H1 (cell line): ENCODE measurements at regions not wholly inside any gene's neighbourhood (a gene's known extent, or its start where the extent isn't known, plus 50 kb on each side); places are given as distances from the start of the nearest gene placed in this dataset.
A peak's percentile ranks its signal among the peaks of the same experiment; 100 is the strongest.

Source experiments
- CTCF ChIA-PET: fragments of 300-600 bp; sonication (Branson Sonifier 250); formaldehyde crosslinking; loops from one replicate; lab custom pipeline; 2021; ENCODE audit not compliant: partially characterized antibody; lab: Charles Lee
- POLR2A ChIA-PET: fragments of 300-600 bp; sonication (Branson Sonifier 250); formaldehyde crosslinking; loops from one replicate; lab custom pipeline; 2021; ENCODE audit warnings: inconsistent platforms; ENCODE audit not compliant: partially characterized antibody; lab: Charles Lee
- DNase-seq, 2 experiments: peaks; one replicate each; pipeline versions ENCODE4 v3.0.0 to v3.0.0-alpha.2; 2010 to 2022; ENCODE audit warnings: low spot score in 2 of 2, low read depth in 1 of 2, mixed read lengths in 1 of 2
- FAIRE-seq: peaks from 2 replicates; lab custom pipeline; 2011; peaks lifted over from hg19 to GRCh38; lab: Jason Lieb, UNC
- H2AFZ ChIP-seq: 2 replicates; pipeline ENCODE4 v1.8.1; 2012; ENCODE audit warnings: low read length, inconsistent platforms
- H2AK5ac ChIP-seq: 2 replicates; pipeline ENCODE4 v1.6.1; 2013; ENCODE audit warnings: low read depth, low read length
- H2BK120ac ChIP-seq: replicated peaks from 2 replicates; pipeline ENCODE3; 2013; ENCODE audit warnings: low read depth, low read length, inconsistent platforms
- H2BK12ac ChIP-seq: 2 replicates; pipeline ENCODE4 v1.6.1; 2013; ENCODE audit warnings: low read depth, low read length
- H2BK15ac ChIP-seq: 2 replicates; pipeline ENCODE4 v1.6.1; 2013; ENCODE audit warnings: low read length
- H2BK20ac ChIP-seq: 2 replicates; pipeline ENCODE4 v1.6.1; 2013; ENCODE audit warnings: low read length
- H2BK5ac ChIP-seq: 2 replicates; pipeline ENCODE4 v1.6.1; 2013; ENCODE audit warnings: low read depth, low read length
- H3K14ac ChIP-seq: 2 replicates; pipeline ENCODE4 v1.6.1; 2013; ENCODE audit warnings: inconsistent platforms; ENCODE audit not compliant: insufficient read length
- H3K18ac ChIP-seq: 2 replicates; pipeline ENCODE4 v1.6.1; 2013; ENCODE audit warnings: low read length; ENCODE audit errors: extremely low read depth
- H3K23ac ChIP-seq: 2 replicates; pipeline ENCODE4 v1.6.1; 2013; ENCODE audit warnings: inconsistent platforms; ENCODE audit not compliant: insufficient read length
- H3K23me2 ChIP-seq: 2 replicates; pipeline ENCODE4 v1.6.1; 2013; ENCODE audit warnings: low read depth, low read length
- H3K27ac ChIP-seq: 2 replicates; pipeline ENCODE4 v1.6.1; 2011; ENCODE audit warnings: low read depth, low read length, inconsistent platforms
- H3K27me3 ChIP-seq, 4 experiments: replicated peaks in 1 of 4; 1 replicate in 1 of 4; 2 replicates in 3 of 4; pipeline versions ENCODE4 v1.6.1 to v1.8.1; 2011 to 2013; ENCODE audit warnings: low read length in 3 of 4, mild to moderate bottlenecking in 3 of 4, inconsistent platforms in 2 of 4, mixed read lengths in 2 of 4, moderate library complexity in 1 of 4; ENCODE audit not compliant: control insufficient read depth in 3 of 4, insufficient read depth in 3 of 4; ENCODE audit errors: extremely low read depth in 1 of 4
- H3K36me3 ChIP-seq, 4 experiments: 2 replicates each; pipeline versions ENCODE4 v1.6.1 to v1.8.1; 2011 to 2013; ENCODE audit warnings: mild to moderate bottlenecking in 4 of 4, low read length in 3 of 4, moderate library complexity in 2 of 4, control low read depth in 1 of 4, inconsistent platforms in 1 of 4; ENCODE audit not compliant: insufficient read depth in 4 of 4, control insufficient read depth in 2 of 4
- H3K4ac ChIP-seq: replicated peaks from 2 replicates; pipeline ENCODE3; 2013; ENCODE audit warnings: low read length, low read depth, mixed read lengths, inconsistent platforms; ENCODE audit not compliant: insufficient read length
- H3K4me1 ChIP-seq, 4 experiments: replicated peaks in 1 of 4; 1 replicate in 1 of 4; 2 replicates in 3 of 4; pipeline versions ENCODE4 v1.6.1 to v1.8.1; 2011 to 2013; ENCODE audit warnings: low read length in 3 of 4, inconsistent platforms in 2 of 4, mixed read lengths in 1 of 4; ENCODE audit not compliant: insufficient read depth in 4 of 4, control insufficient read depth in 3 of 4
- H3K4me2 ChIP-seq, 2 experiments: 2 replicates each; pipeline versions ENCODE4 v1.6.1 to v1.8.1; 2011 to 2013; ENCODE audit warnings: low read depth in 2 of 2, low read length in 2 of 2, control low read depth in 1 of 2, inconsistent platforms in 1 of 2, mild to moderate bottlenecking in 1 of 2; ENCODE audit not compliant: insufficient read depth in 1 of 2
- H3K4me3 ChIP-seq, 4 experiments: fragments of 200-600, 300-600 bp in 1 of 4; sonication (generic), shearing (Covaris generic), sonication (Bioruptor Twin) in 1 of 4; 2 replicates each; pipeline versions ENCODE4 v1.5.1 to v1.8.1; 2011 to 2016; ENCODE audit warnings: low read length in 4 of 4, low read depth in 3 of 4, control low read depth in 2 of 4, inconsistent platforms in 2 of 4, mild to moderate bottlenecking in 2 of 4, mixed read lengths in 1 of 4, moderate library complexity in 1 of 4; ENCODE audit not compliant: insufficient read depth in 2 of 4; ENCODE audit errors: extremely low read depth in 1 of 4
- H3K56ac ChIP-seq: replicated peaks from 2 replicates; pipeline ENCODE3; 2013; ENCODE audit warnings: low read depth, mild to moderate bottlenecking, mixed read lengths, low read length, inconsistent platforms; ENCODE audit not compliant: insufficient read length
- H3K79me1 ChIP-seq: 2 replicates; pipeline ENCODE4 v1.6.1; 2013; ENCODE audit warnings: low read depth, low read length, control low read depth
- H3K79me2 ChIP-seq, 2 experiments: 2 replicates each; pipeline versions ENCODE4 v1.6.1 to v1.8.1; 2012 to 2013; ENCODE audit warnings: low read length in 2 of 2, mild to moderate bottlenecking in 2 of 2, inconsistent platforms in 1 of 2; ENCODE audit not compliant: insufficient read depth in 2 of 2, control insufficient read depth in 1 of 2
- H3K9ac ChIP-seq, 4 experiments: replicated peaks in 1 of 4; 1 replicate in 1 of 4; 2 replicates in 3 of 4; pipeline versions ENCODE4 v1.6.1 to v1.8.1; 2011 to 2013; ENCODE audit warnings: low read depth in 3 of 4, low read length in 3 of 4, control low read depth in 2 of 4, mild to moderate bottlenecking in 2 of 4, moderate library complexity in 2 of 4, inconsistent platforms in 1 of 4; ENCODE audit errors: extremely low read depth in 1 of 4
- H3K9me3 ChIP-seq, 2 experiments: 2 replicates each; pipeline versions ENCODE4 v1.6.1 to v1.8.1; 2012 to 2013; ENCODE audit warnings: mild to moderate bottlenecking in 2 of 2, moderate library complexity in 2 of 2, control low read depth in 1 of 2, inconsistent platforms in 1 of 2, low read depth in 1 of 2, low read length in 1 of 2, mixed read lengths in 1 of 2; ENCODE audit not compliant: insufficient read depth in 2 of 2
- H4K20me1 ChIP-seq, 2 experiments: replicated peaks in 1 of 2; 2 replicates each; pipeline versions ENCODE3 to v1.8.1; 2011 to 2013; ENCODE audit warnings: inconsistent platforms in 2 of 2, low read length in 2 of 2, mild to moderate bottlenecking in 1 of 2; ENCODE audit not compliant: insufficient read depth in 2 of 2, control insufficient read depth in 1 of 2
- H4K5ac ChIP-seq: 2 replicates; pipeline ENCODE4 v1.6.1; 2013; ENCODE audit warnings: low read length, low read depth, mixed read lengths, inconsistent platforms; ENCODE audit not compliant: insufficient read length
- H4K8ac ChIP-seq: 2 replicates; pipeline ENCODE4 v1.8.0; 2013; ENCODE audit warnings: mild to moderate bottlenecking, moderate library complexity, low read length, inconsistent platforms; ENCODE audit not compliant: insufficient read depth; ENCODE audit errors: extremely low read depth
- H4K91ac ChIP-seq: replicated peaks from 2 replicates; pipeline ENCODE3; 2013; ENCODE audit warnings: low read length, mixed read lengths, inconsistent platforms; ENCODE audit not compliant: insufficient read length
- POLR2AphosphoS5 ChIP-seq: IDR thresholded peaks from 2 replicates; pipeline ENCODE4 v1.6.1; 2011; ENCODE audit warnings: low read depth, low read length
- RXRA ChIP-seq: IDR thresholded peaks from 2 replicates; pipeline ENCODE4 v1.6.1; 2011; ENCODE audit warnings: low read depth, mild to moderate bottlenecking, low read length, moderate library complexity; ENCODE audit not compliant: insufficient read depth
- TAF1 ChIP-seq: IDR thresholded peaks from 2 replicates; pipeline ENCODE4 v1.6.1; 2011; ENCODE audit warnings: mild to moderate bottlenecking, low read depth, low read length
- whole genome bisulfite sequencing, 2 experiments: shearing (Covaris generic) in 1 of 2; methylation state at CpG; one replicate each; pipeline versions ENCODE4 v1.1.6 to v1.1.7; 2013 to 2015; ENCODE audit warnings: low lambda C conversion rate in 2 of 2, mixed read lengths in 2 of 2, inconsistent platforms in 1 of 2, low coverage in 1 of 2, missing lambda C conversion rate in 1 of 2; ENCODE audit not compliant: insufficient replicate concordance in 2 of 2, insufficient coverage in 1 of 2, insufficient read length in 1 of 2; ENCODE audit errors: extremely low coverage in 1 of 2, missing lambda C conversion rate in 1 of 2; 5-methylcytosine and 5-hydroxymethylcytosine counted together

GRCh38 chr2:126798276-126799140 lies 100.2 kb upstream of the TEX51 start:
- no peak for FAIRE-seq
- POLR2A ChIA-PET = no interaction called here
- TF ChIP-seq POLR2AphosphoS5 (no peak), TAF1 (no peak), RXRA (no peak)

More at GRCh38 chr2:126798276-126799140, 100.2 kb upstream of the TEX51 start:
- Histone ChIP-seq H3K14ac (no peak overlapping the region), H3K4me1 (peaks cover 0 to 7% (median 2%) of the 10 kb centered on the region in 4 experiments; a peak in 2 of 7 replicates), H3K27ac (no peak overlapping the region), H2AFZ (no peak overlapping the region), H3K36me3 (no peaks in the 10 kb centered on the region), H3K79me2 (no peaks in the 10 kb centered on the region), H3K9ac (no peak overlapping the region), H3K4ac (no peak overlapping the region), H3K27me3 (0 out of 7 replicates have a peak, but pooled peaks cover 0 to 2% (median 0%) of the 10 kb centered on the region in 4 experiments), H3K23ac (no peak overlapping the region), H3K56ac (no peak overlapping the region), H2BK12ac (no peak overlapping the region), H3K79me1 (no peaks in the 10 kb centered on the region), H3K18ac (no peak overlapping the region), H4K5ac (no peak overlapping the region), H3K23me2 (no peaks in the 10 kb centered on the region), H3K4me2 (no peak overlapping the region), H3K9me3 (no peaks in the 10 kb centered on the region), H4K91ac (no peak overlapping the region), H2AK5ac (no peak overlapping the region), H4K20me1 (no peaks in the 10 kb centered on the region), H2BK5ac (no peak overlapping the region), H2BK15ac (no peak overlapping the region), H2BK20ac (no peak overlapping the region), H3K4me3 (no peak overlapping the region), H4K8ac (no peak overlapping the region), H2BK120ac (no peak overlapping the region)
- peak in 1 of 2 experiments; percentile 17 for DNase-seq
- CTCF ChIA-PET = interaction anchor here (0.6 to 1.4 kb wide), 3 partner anchors 115 to 173 kb away, joined by 3 to 4 read pairs (median 3); no protein-coding TSS in a partner anchor
- WGBS, 2 experiments = 79% methylated on average over 9 of the region's 9 CpGs; no CpG with 5 or more reads in 1 of the 2 experiments
